SK-N-SH (cell line): ENCODE measurements at regions not wholly inside any gene's neighbourhood (a gene's known extent, or its start where the extent isn't known, plus 50 kb on each side); places are given as distances from the start of the nearest gene placed in this dataset.

Experiments used
- CTCF ChIA-PET: fragments of 300-600, 350-600 bp; formaldehyde crosslinking; extraction: SDS; loops from one replicate; lab custom pipeline; 2021; lab: Yijun Ruan, JAX
- POLR2A ChIA-PET: fragments of 350-600 bp; sonication (Branson Sonifier 250); formaldehyde crosslinking; extraction: SDS; loops from one replicate; lab custom pipeline; 2020; ENCODE audit warnings: antibody characterized with exemption, inconsistent platforms; lab: Yijun Ruan, JAX
- DNase-seq: peaks from one replicate; pipeline ENCODE4 v3.0.0; 2012
- H2AFZ ChIP-seq: fragments of 200-600 bp; sonication (generic); 2 replicates; pipeline ENCODE4 v1.8.1; 2016; ENCODE audit warnings: antibody characterized with exemption, mild to moderate bottlenecking, low read depth
- H3F3A ChIP-seq: fragments of 200-600 bp; sonication (generic); replicated peaks from 2 replicates; pipeline ENCODE3; 2016; ENCODE audit warnings: antibody characterized with exemption, mild to moderate bottlenecking; ENCODE audit not compliant: insufficient read depth
- H3K27ac ChIP-seq, 2 experiments: fragments of 200-500 bp in 1 of 2; fragments of 200-600 bp in 1 of 2; sonication (Bioruptor generic) in 1 of 2; sonication (generic), shearing (Covaris generic) in 1 of 2; 2 replicates each; pipeline versions ENCODE4 v1.5.1 to v1.6.1; 2014 to 2016; ENCODE audit warnings: low read depth in 2 of 2, inconsistent platforms in 1 of 2, low read length in 1 of 2, mild to moderate bottlenecking in 1 of 2, mixed read lengths in 1 of 2
- H3K27me3 ChIP-seq: fragments of 200-600 bp; sonication (generic), shearing (Covaris generic); 2 replicates; pipeline ENCODE4 v1.6.1; 2016; ENCODE audit warnings: mixed run types; ENCODE audit not compliant: insufficient read depth
- H3K36me3 ChIP-seq, 2 experiments: fragments of 200-500 bp in 1 of 2; fragments of 200-600 bp in 1 of 2; sonication (Bioruptor generic) in 1 of 2; sonication (generic) in 1 of 2; replicated peaks in 1 of 2; 2 replicates each; pipeline versions ENCODE3 to v1.5.1; 2014 to 2016; ENCODE audit warnings: low read length in 1 of 2, mild to moderate bottlenecking in 1 of 2; ENCODE audit not compliant: insufficient read depth in 2 of 2, control insufficient read depth in 1 of 2
- H3K4me1 ChIP-seq, 2 experiments: fragments of 200-500 bp in 1 of 2; fragments of 200-600 bp in 1 of 2; sonication (Bioruptor generic) in 1 of 2; sonication (generic), shearing (Covaris generic) in 1 of 2; 2 replicates each; pipeline versions ENCODE4 v1.5.1 to v1.6.1; 2014 to 2016; ENCODE audit warnings: low read depth in 1 of 2, low read length in 1 of 2, mixed run types in 1 of 2; ENCODE audit not compliant: insufficient read depth in 2 of 2, control insufficient read depth in 1 of 2
- H3K4me2 ChIP-seq: fragments of 200-600 bp; sonication (generic), shearing (Covaris generic); 2 replicates; pipeline ENCODE4 v1.6.1; 2017; ENCODE audit warnings: mixed run types
- H3K4me3 ChIP-seq, 2 experiments: fragments of 200-500 bp in 1 of 2; fragments of 200-600 bp in 1 of 2; sonication (Bioruptor generic) in 1 of 2; sonication (generic), shearing (Covaris generic) in 1 of 2; 2 replicates each; pipeline versions ENCODE4 v1.5.1 to v1.8.1; 2014 to 2016; ENCODE audit warnings: low read depth in 2 of 2, inconsistent platforms in 1 of 2, low read length in 1 of 2, mild to moderate bottlenecking in 1 of 2, mixed read lengths in 1 of 2, moderate library complexity in 1 of 2
- H3K79me2 ChIP-seq: fragments of 200-600 bp; sonication (generic); 2 replicates; pipeline ENCODE4 v1.8.1; 2017; ENCODE audit warnings: mild to moderate bottlenecking; ENCODE audit not compliant: insufficient read depth
- H3K9ac ChIP-seq: fragments of 200-600 bp; sonication (generic); 2 replicates; pipeline ENCODE4 v1.6.1; 2017; ENCODE audit warnings: mixed run types
- H3K9me2 ChIP-seq: fragments of 200-600 bp; sonication (generic); 2 replicates; pipeline ENCODE4 v1.6.1; 2017; ENCODE audit warnings: mixed run types
- H3K9me3 ChIP-seq: fragments of 200-600 bp; sonication (generic); 2 replicates; pipeline ENCODE4 v1.6.1; 2017; ENCODE audit warnings: mixed run types, mild to moderate bottlenecking, moderate library complexity
- H4K20me1 ChIP-seq: fragments of 200-600 bp; sonication (generic); 2 replicates; pipeline ENCODE4 v1.6.1; 2017; ENCODE audit warnings: mild to moderate bottlenecking, mixed run types; ENCODE audit not compliant: insufficient read depth
- CTCF ChIP-seq: fragments of 200-600 bp; sonication (generic); IDR thresholded peaks from 2 replicates; pipeline ENCODE4 v1.6.1; 2017; ENCODE audit warnings: antibody characterized with exemption, mild to moderate bottlenecking, moderate library complexity
- EP300 ChIP-seq, 2 experiments: IDR thresholded peaks; 2 replicates each; pipeline versions ENCODE4 v1.4.0 to v1.6.1; 2012; ENCODE audit warnings: borderline replicate concordance in 1 of 2, low read depth in 1 of 2, low read length in 1 of 2
- EZH2phosphoT487 ChIP-seq: fragments of 200-600 bp; sonication (generic); IDR thresholded peaks from 2 replicates; pipeline ENCODE4 v1.6.1; 2017; ENCODE audit warnings: low read depth, mixed run types, mild to moderate bottlenecking, antibody characterized with exemption, moderate library complexity, borderline replicate concordance
- GATA2 ChIP-seq: sonication (generic); formaldehyde crosslinking; IDR thresholded peaks from 2 replicates; pipeline ENCODE4 v1.5.0; 2020; ENCODE audit warnings: mild to moderate bottlenecking, missing genetic modification reagents
- JUND ChIP-seq: IDR thresholded peaks from 2 replicates; pipeline ENCODE4 v1.4.0; 2012
- NRF1 ChIP-seq: IDR thresholded peaks from 2 replicates; pipeline ENCODE4 v1.6.1; 2012; ENCODE audit warnings: low read depth, mild to moderate bottlenecking, low read length
- REST ChIP-seq: IDR thresholded peaks from 2 replicates; pipeline ENCODE4 v1.6.1; 2012; ENCODE audit warnings: mild to moderate bottlenecking, low read depth, low read length, moderate library complexity
- RXRA ChIP-seq: IDR thresholded peaks from 2 replicates; pipeline ENCODE4 v1.4.0; 2012; ENCODE audit warnings: low read depth, mild to moderate bottlenecking, borderline replicate concordance
- USF1 ChIP-seq: IDR thresholded peaks from 2 replicates; pipeline ENCODE4 v1.4.0; 2012; ENCODE audit warnings: low read depth, borderline replicate concordance
- YY1 ChIP-seq: IDR thresholded peaks from 2 replicates; pipeline ENCODE4 v1.4.0; 2012; ENCODE audit warnings: low read depth, mild to moderate bottlenecking
- ZBTB33 ChIP-seq: IDR thresholded peaks from 2 replicates; pipeline ENCODE4 v1.4.0; 2012; ENCODE audit warnings: low read depth, borderline replicate concordance
- WGBS: methylation state at CpG from one replicate; pipeline ENCODE4 v1.1.6; 2017; ENCODE audit warnings: low lambda C conversion rate; 5-methylcytosine and 5-hydroxymethylcytosine counted together
- TF ChIP-seq, protein P1 (sequence below): IDR thresholded peaks from 2 replicates; pipeline ENCODE4 v1.4.0; 2012; ENCODE audit warnings: low read depth
- TF ChIP-seq, protein P2 (sequence below): IDR thresholded peaks from 2 replicates; pipeline ENCODE4; 2012

DNA sequence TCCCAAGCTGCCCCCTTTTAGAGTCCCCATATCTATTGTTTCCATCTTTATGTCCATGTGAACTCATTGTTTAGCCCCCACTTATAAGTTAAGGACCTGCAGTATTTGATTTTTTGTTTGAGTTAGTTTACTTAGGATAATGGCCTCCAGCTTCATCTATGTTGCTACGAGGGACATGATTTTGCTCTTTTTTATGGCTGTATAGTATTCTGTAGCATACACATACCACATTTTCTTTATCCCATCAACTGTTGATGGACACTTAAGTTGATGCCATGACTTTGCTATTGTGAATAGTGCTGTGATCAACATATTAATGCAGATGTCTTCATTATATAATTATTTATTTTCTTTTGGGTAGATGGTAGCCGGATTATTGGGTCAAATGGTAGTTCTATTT is 576.9 kb downstream of the ANKRD7 start:
- DNase-seq = no peak
- POLR2A ChIA-PET = no interaction called here
- H4K20me1 ChIP-seq = no peaks in the 10 kb centered on the region; the same call in 1 of the 2 replicates
- no peaks in the 10 kb centered on the region for H3K9me2 ChIP-seq
- H3K27me3 ChIP-seq = no peaks in the 10 kb centered on the region
- 18% methylated on average over 2 of the region's 2 CpGs for WGBS
- TF ChIP-seq, protein P1, sequence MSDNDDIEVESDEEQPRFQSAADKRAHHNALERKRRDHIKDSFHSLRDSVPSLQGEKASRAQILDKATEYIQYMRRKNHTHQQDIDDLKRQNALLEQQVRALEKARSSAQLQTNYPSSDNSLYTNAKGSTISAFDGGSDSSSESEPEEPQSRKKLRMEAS = no peak
- TF ChIP-seq CTCF = no peak
- no peak for TF ChIP-seq RXRA
- TF ChIP-seq, protein P2, sequence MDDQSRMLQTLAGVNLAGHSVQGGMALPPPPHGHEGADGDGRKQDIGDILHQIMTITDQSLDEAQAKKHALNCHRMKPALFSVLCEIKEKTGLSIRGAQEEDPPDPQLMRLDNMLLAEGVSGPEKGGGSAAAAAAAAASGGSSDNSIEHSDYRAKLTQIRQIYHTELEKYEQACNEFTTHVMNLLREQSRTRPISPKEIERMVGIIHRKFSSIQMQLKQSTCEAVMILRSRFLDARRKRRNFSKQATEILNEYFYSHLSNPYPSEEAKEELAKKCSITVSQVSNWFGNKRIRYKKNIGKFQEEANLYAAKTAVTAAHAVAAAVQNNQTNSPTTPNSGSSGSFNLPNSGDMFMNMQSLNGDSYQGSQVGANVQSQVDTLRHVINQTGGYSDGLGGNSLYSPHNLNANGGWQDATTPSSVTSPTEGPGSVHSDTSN = no peak
- no peak for TF ChIP-seq YY1
- TF ChIP-seq EZH2phosphoT487 = no peak
- no peak for TF ChIP-seq GATA2 (CRISPR knock-in tag)
- TF ChIP-seq JUND = no peak
- TF ChIP-seq REST = no peak
- TF ChIP-seq USF1 = no peak
- TF ChIP-seq NRF1 = no peak
- TF ChIP-seq EP300 (IDR thresholded peaks at IDR 0.05; ENCODE audit: borderline replicate concordance in 1 of 2, low read depth in 1 of 2, low read length in 1 of 2) = no peak
- TF ChIP-seq ZBTB33 = no peak
- no peaks in the 10 kb centered on the region for H3K36me3 ChIP-seq
- H3K9me3 ChIP-seq = no peaks in the 10 kb centered on the region
- H3K79me2 ChIP-seq = no peaks in the 10 kb centered on the region
- H3K4me2 ChIP-seq = no peak overlapping the region
- H3K4me1 ChIP-seq = no peaks in the 10 kb centered on the region
- H3F3A ChIP-seq = no peaks in the 10 kb centered on the region
- H3K27ac ChIP-seq = no peak overlapping the region
- CTCF ChIA-PET = no interaction called here
- no peak overlapping the region for H2AFZ ChIP-seq
- H3K9ac ChIP-seq = no peak overlapping the region
- no peak overlapping the region for H3K4me3 ChIP-seq
